Activated CD4-positive, alpha-beta T cell treated with anti-CD3 and anti-CD28 coated beads, Interleukin-2, amount 50 U/mL, for 16 hours (primary cell): ENCODE measurements at regions not wholly inside any gene's neighbourhood (a gene's known extent, or its start where the extent isn't known, plus 50 kb on each side); places are given as distances from the start of the nearest gene placed in this dataset.
"Not testable (repeated sequence)": the region's sequence is repeated elsewhere in the genome, so short reads cannot be mapped to it uniquely, and the experiment has no call there.

Experiments used
- DNase-seq: peaks from one replicate; pipeline ENCODE4 v3.0.0-alpha.2; 2020

DNA sequence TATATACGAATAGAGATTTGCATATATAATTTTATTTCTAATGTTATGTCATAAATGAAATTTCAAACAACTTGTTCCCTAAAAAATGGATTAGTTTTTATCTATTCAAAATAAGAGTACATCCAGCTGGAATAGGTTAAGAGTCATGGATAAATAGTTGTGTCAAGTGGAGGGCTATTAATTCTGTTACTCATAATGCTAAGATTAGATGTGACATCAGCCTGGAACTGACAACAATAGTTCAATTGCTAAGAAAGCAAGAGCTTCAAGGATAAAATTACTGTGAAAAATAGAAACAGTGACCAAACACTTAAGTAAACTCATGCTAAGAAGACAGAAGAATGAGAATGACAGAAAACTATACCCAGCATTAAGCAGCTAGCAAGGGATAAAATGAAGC lies 92.2 kb upstream of the CDH9 start:
- no peak for DNase-seq

DNA sequence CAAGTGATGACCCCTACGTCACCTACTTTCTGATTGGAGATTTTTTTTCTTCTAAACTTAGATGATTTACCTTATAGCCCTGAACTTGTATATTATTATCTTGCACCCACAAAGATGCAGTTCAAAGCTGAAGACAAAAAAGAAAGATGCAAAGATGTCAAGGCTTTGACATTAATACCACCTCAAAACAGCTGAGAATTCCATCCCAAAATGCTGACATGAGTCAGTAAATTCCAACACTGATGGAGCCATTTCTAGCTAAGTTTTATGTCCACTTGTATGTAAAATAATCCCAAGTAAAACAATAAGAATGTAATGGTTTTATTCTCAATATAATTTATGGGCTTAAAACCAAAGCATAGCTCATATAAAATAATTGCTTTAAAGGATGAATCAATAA lies 91.5 kb upstream of the CDH9 start:
- no peak for DNase-seq

DNA sequence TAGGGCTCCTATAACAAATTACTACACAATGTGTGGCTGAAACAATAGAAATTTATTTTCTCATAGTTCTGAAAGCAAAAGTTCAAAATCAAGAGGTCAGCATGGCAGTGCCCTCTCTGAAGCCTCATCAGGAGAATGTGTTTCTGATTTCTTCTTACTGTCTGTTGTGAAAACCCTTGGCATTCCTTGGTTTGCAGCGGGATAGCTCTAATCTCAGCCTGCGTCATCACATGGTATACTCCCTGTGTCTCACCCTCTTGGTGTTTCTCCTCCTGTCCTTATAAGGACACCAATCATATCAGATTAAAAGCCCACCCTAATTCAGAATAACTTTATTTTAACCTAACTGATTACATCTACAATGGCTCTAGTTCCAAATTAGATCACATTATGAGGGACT lies 87.5 kb upstream of the CDH9 start:
- no peak for DNase-seq

DNA sequence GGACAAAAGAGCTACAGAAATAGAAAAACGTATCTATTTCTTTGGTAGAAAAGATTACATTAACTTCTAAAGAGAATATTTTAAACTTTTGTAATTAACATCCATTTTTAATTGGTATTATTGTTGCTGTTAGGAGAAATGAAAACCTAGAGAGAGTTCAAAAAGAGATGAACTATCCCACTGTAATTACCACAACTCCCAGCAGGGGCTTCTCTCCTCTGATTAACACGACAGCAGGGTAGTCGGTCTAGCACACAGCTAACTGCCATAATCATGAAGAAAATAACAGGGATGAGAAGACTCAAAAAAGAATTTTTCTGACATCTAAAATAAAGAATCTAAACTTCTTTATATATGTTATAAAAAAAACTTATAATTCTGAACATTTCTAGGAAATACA lies 86.2 kb upstream of the CDH9 start:
- no peak for DNase-seq

DNA sequence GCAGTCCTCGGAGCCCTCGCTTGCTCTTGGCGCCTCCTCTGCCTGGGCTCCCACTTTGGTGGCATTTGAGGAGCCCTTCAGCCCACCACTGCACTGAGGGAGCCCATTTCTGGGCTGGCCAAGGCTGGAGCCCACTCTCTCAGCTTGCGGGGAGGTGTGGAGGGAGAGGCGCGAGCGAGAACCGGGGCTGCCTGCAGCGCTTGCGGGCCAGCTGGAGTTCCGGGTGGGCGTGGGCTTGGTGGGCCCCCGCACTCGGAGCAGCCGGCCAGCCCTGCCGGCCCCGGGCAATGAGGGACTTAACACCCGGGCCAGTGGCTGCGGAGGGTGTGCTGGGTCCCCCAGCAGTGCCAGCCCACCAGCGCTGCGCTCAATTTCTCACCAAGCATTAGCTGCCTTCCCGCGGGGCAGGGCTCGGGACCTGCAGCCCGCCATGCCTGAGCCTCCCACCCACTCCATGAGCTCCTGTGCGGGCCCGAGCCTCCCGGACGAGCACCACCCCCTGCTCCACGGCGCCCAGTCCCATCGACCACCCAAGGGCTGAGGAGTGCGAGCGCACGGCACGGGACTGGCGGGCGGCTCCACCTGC lies 81.4 kb upstream of the CDH9 start:
- not testable (repeated sequence) for DNase-seq

DNA sequence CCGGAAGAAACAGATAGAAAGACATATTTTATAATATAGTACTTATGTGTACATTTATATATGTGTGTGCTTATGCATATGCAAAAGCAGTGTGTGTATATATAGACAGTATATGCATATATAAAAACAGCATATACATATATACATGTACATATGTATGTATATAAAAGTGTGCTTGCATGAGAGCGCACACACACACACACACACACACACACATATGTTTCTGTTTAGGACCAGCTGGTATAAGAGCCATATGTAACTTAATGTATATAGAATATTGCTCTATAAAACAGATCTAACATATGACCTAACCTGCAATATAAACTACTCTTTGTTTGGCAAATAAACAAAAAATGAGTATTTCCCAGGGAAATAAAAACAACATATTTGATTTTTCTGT lies 65.1 kb upstream of the CDH9 start:
- DNase-seq: no peak

DNA sequence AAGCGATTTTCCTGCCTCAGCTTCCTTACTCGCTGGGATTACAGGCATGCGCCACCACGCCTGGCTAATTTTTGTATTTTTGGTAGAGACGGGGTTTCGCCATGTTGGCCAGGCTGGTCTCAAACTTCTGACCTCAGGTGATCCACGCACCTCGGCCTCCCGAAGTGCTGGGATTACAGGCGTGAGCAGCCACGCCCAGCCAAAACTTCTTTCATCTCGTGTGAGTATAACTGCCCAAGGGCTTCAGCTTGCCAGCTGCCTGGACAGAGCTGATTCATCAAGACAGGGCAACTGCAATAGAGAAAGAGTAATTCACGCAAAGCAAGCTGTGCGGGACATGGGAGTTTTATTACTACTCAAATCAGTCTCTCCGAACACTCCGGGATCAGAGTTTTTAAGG lies 57.4 kb upstream of the CDH9 start:
- DNase-seq: not testable (repeated sequence)

DNA sequence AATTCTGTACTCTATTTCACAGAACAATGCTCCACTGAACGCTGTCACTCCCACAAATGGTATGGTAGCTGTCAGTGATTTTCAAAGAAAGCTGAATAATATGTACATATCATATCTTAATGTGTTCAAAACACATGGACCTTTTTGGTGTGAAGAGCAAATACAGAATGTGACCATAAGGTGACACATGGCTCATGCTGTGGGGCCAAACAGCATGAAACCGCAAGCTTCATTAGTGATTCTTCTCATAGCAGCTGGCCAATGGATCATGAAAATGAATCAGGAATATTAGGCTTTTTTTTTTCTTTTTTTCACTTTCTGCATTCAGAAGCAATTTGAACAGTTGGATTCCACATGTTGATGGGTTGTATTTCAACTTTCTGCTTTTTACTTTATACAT lies 54.9 kb upstream of the CDH9 start:
- no peak for DNase-seq

DNA sequence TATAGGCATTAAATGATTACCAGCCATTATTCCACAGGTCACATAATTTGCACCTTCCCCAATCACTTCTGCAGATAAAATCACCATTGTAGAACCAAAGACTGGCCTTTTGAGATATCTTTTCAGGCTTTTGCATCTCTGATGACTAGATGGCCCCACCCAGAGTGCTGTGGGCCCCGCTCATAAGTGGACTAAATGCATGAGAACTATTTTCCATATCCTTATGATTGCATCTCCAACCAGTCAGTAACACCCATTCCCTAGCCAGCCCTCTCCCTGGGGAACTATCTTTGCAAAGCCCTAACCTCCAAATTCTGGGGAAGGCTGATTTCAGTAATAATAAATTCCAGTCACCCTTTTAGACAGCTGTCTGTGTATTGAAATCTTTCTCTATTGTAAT lies 53.5 kb upstream of the CDH9 start:
- DNase-seq: no peak

DNA sequence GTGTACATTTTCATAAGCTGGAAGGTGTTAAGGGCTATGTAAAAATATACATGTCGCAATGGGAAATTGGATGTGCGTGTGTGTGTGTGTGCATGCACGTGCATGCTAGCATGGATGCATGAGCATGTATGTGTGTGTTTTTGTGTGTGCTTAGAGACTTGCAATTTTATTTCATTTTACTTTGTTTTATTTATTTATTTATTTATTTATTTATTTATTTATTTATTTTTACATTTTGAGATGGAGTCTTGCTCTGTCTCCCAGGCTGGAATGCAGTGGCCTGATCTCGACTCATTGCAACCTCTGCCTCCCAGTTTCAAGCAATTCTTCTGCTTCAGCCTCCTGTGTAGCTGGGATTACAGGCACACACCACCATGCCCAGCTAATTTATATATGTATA lies 50.4 kb upstream of the CDH9 start:
- DNase-seq: not testable (repeated sequence)
